KOPT-K1 (cell line): ENCODE measurements at regions not wholly inside any gene's neighbourhood (a gene's known extent, or its start where the extent isn't known, plus 50 kb on each side); places are given as distances from the start of the nearest gene placed in this dataset.

Experiments
- H3K27ac ChIP-seq: fragments of 200-600 bp; sonication (generic); 2 replicates; pipeline ENCODE4 v1.5.1; 2016; ENCODE audit warnings: antibody characterized with exemption, mild to moderate bottlenecking, low read depth, low read length; ENCODE audit not compliant: poor library complexity, severe bottlenecking
- H3K36me3 ChIP-seq: fragments of 200-600 bp; sonication (generic); 2 replicates; pipeline ENCODE4 v1.5.1; 2017; ENCODE audit warnings: antibody characterized with exemption, mild to moderate bottlenecking, low read length, moderate library complexity; ENCODE audit not compliant: insufficient read depth
- H3K9me3 ChIP-seq: fragments of 200-600 bp; sonication (generic); 2 replicates; pipeline ENCODE4 v1.5.1; 2017; ENCODE audit warnings: antibody characterized with exemption, low read length, mild to moderate bottlenecking; ENCODE audit not compliant: insufficient read depth, poor library complexity, severe bottlenecking

DNA sequence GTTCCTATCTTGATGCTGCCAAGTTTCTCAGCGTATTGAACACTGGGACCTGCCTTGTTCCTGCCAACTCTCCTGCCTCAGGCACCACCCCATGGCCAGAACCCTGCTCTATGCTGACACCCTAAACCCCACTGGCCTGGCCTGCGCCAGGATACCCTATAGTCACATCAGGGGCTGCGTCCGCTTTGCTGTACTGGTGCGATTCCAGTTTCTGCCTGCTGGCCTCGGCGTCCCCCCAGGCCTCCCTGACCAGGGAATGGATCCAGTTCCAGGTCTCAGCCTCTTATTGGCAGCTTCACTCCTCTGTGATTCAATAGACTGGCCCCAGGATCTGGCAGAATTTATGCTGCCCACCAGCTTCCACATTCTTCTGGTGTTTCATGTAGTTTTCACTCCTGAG is 55.0 kb downstream of the GPR6 start:
- no peaks in the 10 kb centered on the region for H3K9me3 ChIP-seq
- H3K36me3 ChIP-seq = no peaks in the 10 kb centered on the region
- H3K27ac ChIP-seq = no peak overlapping the region

DNA sequence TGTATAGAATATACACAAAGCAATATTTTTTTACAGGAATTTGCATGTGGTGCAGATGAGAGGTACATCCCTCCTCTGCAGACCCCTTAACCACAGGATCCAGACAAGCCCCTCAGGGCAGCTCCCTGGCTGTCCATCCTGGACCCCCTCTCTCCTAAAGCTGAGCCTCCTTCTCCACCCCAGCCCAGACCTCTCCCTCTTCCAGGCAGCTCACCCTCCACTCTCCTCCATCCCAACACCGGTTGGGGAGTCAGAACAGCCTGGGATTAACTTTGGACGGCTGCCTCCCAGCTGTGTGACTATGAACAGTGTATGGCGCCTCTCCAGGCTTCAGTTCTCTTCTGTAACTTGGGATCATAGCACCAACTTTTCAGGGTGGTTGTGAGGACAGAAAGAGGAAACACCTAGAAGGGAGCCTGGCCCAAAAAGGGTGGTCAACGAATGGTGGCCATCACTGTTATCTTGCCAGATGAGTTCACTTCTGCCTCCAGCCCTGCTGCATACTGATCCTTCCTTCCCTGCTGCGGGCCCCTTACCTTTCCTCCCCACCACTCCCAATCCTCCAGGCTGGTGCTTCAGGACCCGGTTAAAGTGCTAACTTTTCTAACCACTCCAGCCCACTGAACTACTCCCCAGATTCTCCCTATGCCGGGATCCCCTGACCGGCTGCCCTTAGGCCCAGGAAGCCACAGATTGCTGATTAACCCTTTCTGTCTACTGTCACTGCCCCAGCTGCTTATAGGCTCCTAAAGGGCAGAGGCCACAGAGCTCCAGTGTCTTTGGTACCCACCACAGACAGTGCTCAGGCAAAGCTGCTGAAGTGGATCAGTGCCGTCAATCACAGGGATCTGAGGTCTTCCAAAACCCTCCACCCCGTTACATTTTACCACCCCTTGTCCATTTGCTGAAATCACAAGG is 55.9 kb downstream of the GPR6 start:
- H3K9me3 ChIP-seq = no peaks in the 10 kb centered on the region
- no peaks in the 10 kb centered on the region for H3K36me3 ChIP-seq
- no peak overlapping the region for H3K27ac ChIP-seq

DNA sequence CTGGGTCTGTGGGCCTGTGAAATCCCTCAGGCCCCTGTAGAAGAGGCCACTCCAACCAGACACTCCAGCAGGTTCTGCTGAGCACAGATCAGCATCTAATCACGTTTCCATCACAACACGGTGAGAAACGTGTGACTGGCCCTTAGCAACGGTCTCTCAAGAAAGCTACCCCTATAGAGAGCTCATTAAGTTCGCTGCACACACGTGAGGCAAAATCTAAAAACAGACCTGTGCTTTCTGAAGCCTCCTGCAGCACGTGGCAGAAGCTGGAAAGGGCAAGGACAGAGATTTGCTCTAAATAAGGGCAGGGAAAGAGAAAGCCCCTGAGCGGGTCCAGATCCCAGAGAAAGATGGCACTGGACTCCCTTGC is 56.5 kb downstream of the GPR6 start:
- Histone ChIP-seq H3K36me3 (no peaks in the 10 kb centered on the region), H3K9me3 (no peaks in the 10 kb centered on the region), H3K27ac (no peak overlapping the region)

DNA sequence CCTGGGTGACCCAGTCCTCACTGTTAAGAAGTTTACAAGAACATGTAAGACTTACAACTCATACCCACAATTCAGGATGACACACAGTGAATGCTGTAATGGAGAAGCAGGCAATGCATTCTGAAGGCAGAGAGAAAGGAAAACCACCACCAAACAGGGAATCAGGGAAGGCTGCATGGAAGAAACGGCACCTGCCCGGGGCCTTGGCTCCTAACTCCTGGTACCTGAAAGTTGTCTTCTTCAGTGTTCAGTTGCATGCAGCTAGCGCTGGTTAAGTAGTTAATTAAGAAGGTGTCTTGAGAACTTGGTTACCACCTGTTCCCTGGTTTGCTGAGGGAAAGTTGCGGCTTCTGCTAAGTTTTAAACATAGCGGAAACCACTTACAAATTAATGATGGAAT is 57.2 kb downstream of the GPR6 start:
- H3K9me3 ChIP-seq = no peaks in the 10 kb centered on the region
- H3K27ac ChIP-seq = no peak overlapping the region
- H3K36me3 ChIP-seq = no peaks in the 10 kb centered on the region

DNA sequence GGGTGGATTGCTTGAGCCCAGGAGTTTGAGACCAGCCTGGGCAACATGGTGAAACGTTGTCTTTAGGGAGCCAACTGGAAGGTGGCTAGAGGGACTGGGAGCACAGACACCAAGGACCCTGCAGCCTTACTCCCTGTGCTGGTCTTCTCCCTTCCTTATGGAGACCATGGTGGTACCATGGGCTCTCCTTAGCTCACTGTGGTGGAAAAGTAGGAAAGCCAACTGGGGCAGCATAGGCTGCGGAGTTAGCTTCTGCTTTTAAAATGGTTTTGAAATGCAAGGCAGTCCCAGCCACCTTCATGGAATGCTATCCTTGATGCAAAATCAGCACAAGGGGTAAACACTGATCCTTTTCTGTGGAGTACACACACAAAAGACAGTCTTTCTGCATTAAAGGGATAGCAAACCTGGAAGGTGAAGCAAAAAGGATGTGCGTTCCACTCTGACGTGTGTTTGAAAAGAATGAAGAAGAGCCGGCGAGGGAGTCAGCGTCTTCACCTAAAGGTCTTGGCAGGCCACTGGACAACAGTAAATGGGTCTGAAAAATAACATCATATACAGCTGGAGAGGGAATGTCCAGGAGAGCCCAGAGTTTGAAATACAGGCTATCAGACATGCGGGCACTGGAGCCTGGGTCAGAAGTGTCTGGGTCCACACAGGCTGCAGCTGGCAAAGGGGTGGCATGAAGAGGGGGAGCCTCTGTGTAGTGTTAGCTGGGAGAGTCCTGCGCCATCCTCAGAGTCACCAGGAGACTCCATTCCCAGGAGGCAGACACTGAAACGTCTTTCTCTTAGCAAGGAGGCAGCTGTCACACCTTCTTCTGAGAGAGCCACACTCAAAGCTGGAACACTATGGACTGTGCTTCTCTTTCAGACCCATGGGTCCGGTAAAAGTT is 58.5 kb downstream of the GPR6 start:
- H3K27ac ChIP-seq = no peak overlapping the region
- H3K36me3 ChIP-seq = no peaks in the 10 kb centered on the region
- H3K9me3 ChIP-seq = no peaks in the 10 kb centered on the region

DNA sequence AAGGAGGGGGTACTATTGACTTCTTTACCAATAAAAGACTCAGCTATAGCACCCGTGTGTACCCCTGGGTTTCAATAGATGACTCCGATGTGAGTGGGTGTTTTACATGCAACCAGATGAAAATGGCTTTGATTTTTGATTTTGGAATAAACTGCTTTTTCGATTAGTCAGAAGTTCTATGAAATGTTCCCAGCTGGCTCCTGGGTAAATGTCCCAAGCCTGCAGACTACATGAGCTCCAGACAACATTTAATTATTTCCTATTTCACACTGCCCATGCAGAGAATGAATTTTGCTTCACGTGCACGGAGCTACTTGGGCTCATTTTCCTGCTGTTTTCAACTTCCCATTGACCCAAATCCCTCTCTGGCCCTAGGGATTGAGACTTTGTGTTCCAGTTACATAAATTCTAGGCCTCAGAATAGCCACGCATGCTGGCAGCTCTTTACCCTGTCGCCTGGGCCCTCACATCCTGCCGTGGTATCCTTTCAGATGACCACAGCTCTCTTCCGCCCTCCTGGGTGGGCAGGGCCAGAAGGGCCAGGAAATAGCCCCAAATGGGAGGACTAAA is 59.7 kb downstream of the GPR6 start:
- Histone ChIP-seq H3K9me3 (no peaks in the 10 kb centered on the region), H3K36me3 (no peaks in the 10 kb centered on the region), H3K27ac (no peak overlapping the region)

DNA sequence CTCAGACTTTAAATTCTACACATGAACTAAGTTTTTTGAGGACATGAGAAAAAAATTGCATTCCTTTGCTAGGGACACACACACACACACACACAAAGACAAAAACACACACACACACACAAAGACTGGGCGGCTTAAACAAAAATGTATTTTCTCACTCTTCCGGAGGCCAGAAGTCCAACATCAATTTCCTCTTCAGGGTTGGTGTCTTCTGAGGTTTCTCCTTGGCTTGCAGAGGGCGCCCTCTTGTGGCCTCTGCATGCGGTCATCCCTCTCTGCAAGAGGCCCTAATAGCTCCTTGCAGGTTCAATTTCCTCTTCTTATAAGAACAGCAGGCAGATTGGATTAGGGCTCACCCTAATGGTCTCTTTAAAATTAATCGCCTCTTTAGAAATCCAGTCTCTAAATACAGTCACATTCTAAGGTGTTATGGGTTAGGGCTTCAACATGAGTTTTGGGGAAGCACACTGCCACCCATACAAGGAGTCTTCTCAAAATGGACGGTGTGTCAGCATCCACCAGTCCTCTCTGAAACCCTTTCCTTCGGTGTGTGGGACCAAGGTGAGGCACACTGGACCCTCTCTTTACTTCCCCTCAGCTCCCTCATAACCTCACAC is 61.4 kb downstream of the GPR6 start:
- peak overlapping the region; percentile 65 for H3K27ac ChIP-seq

DNA sequence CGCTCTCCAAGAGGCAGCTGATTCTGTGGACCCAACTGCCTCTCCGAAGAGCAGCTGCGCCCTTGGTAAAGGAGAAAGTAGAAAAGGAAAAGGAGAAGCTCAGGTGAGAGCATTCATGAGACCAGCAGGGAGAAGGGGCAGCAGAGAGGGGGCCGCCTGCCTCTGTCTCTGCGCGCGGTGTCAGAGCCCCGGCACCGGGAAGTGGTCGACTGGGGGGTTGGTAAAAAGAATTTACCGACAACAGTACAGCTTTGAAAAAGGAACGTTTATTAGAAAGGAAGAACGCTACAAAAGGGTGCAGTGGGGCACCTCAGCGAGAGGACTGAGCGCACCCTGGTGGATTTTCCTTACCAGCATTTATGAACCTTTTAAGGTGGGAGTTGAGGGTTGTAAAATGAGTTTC is 61.9 kb downstream of the GPR6 start:
- Histone ChIP-seq H3K9me3 (no peaks in the 10 kb centered on the region), H3K36me3 (no peaks in the 10 kb centered on the region), H3K27ac (peak overlapping the region; percentile 65)

More for the DNA sequence above, 61.4 kb downstream of the GPR6 start:
- Histone ChIP-seq H3K36me3 (no peaks in the 10 kb centered on the region), H3K9me3 (no peaks in the 10 kb centered on the region)

DNA sequence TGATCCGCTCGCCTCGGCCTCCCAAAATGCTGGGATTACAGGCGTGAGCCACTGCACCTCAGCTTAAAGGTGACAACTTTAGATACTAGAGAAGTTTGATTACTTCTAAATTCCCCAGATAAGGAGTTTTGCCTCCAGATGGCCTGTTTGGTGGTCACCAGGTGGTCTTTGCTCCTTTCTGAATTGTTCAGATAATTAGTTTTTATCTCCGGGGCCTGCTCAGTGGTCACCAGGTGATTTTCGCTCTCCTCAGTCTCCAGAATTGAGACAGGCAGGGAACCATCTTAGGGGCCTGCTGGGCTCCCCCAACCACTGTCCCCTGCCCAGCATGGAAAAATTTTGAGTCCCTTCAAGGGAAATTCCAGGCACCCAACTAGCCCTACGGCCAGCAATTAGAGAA is 62.6 kb downstream of the GPR6 start:
- no peaks in the 10 kb centered on the region for H3K36me3 ChIP-seq
- no peak overlapping the region for H3K27ac ChIP-seq
- H3K9me3 ChIP-seq = peaks cover under 1% of the 10 kb centered on the region

DNA sequence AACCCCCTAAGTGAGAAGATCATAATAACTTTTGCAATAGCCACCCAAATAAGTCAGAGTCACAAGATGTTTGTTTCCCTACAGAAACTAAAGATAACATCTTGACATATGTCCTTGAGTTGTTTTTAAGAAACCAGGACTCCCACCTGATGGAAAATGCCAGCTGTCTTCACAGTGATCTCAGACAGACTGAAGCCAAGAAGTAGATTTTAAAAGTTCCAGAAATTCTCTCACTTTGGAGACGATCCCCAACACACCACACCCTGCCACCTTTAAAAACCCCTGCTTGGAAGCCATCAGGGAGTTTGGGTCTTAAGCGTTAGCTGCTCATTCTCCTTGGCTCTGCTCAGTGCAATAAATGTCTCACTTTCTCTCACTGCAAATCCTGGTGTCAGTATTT is 63.0 kb downstream of the GPR6 start:
- H3K9me3 ChIP-seq = peaks cover 4% of the 10 kb centered on the region
- no peak overlapping the region for H3K27ac ChIP-seq
- no peaks in the 10 kb centered on the region for H3K36me3 ChIP-seq

DNA sequence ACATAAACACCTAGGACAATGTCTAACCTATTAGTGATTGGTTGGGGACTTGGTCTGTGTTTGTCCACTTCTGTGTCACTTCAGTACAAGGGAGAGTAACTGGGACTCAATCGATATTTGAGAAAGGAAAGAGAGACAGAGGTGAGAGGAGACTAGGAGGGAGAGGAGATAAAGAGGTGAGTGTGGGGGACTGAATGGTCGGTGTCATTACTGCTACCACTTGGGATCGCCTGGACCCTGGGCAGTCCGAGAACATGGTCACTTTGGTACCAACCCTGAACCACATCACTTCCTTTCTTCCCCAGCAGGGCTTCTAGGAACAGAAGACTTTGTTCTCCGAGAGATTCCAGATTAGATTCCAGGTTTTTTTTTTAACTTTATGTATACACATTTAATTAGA is 63.7 kb downstream of the GPR6 start:
- peaks cover 4% of the 10 kb centered on the region for H3K9me3 ChIP-seq
- no peaks in the 10 kb centered on the region for H3K36me3 ChIP-seq
- no peak overlapping the region for H3K27ac ChIP-seq

DNA sequence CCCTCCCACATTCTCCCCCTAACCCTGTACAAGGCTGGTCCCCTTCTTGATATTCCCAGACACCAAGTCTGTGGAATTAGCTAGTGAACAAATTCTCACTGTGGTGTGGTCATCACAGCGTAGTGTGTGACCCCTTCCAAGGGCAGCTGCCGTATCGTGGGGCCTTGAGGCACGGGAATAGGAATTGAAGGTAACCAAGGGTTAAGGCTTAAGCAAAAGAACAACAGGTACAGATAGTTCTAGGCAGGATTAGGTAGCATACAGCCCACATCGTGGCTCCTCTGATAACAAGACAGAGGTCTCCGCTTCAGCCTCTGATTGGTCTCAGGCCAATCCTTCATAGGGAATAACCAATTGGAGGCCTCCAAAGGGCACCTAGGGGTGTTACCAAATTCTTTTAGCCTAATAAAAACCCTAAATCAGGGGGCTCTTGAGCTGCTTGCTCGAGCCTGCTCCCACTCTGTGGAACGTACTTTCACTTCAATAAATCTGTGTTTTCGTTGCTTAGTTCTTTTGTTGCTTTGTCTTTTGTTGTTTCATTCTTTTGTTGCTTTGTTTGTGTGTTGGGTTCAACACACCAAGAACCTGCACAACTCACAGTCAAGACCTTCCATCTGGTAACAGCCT is 64.7 kb downstream of the GPR6 start:
- no peaks in the 10 kb centered on the region for H3K36me3 ChIP-seq
- peaks cover 4% of the 10 kb centered on the region for H3K9me3 ChIP-seq
- no peak overlapping the region for H3K27ac ChIP-seq

DNA sequence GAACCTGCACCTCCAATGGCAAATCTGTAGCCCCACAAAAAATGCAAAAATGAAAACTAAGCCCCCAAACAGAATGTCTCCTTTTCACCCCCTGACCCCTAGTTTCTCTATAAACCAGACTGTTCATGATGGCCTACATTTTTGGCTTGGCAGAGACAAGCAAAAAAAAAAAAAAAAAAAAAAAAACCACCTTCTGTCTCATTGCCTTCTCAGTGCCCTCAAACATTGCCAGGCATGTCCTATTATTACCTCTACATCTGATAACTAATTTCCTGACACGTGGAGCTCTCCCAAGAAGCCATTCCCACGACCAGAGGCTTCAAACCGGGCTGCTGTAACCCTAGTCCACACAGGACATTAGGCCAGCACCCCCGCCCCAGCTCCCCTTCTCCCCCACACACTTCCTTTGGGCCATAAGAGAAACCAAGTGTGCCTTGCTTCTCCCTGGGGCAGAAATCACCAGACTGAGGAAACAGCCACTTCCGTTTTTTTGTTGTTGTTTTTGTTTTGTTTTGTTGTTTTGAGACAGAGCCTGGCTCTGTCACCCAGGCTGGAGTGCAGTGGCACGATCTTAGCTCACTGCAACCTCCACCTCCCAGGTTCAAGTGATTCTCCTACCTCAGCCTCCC is 65.4 kb downstream of the GPR6 start:
- Histone ChIP-seq H3K36me3 (no peaks in the 10 kb centered on the region), H3K27ac (no peak overlapping the region), H3K9me3 (peaks cover 4% of the 10 kb centered on the region)

DNA sequence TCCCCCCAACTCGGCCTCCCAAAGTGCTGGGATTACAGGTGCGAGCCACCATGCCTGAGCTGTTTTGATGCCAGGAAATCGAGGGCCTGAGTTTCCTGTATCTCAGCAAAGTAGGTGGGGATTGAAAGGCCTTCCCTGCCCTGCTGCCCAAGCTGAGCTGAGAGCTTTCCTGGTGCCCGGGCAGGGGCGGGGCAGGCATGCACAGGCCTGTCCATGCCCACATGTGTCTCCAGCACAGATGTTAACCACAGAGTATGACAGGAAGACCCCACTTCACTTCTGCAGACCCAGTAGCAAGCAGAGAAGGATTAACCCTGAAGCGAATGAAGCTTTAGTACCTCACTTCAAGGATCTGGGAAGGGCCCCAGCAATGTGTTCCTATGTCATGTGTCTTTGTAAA is 66.0 kb downstream of the GPR6 start:
- no peaks in the 10 kb centered on the region for H3K36me3 ChIP-seq
- peaks cover 4% of the 10 kb centered on the region for H3K9me3 ChIP-seq
- no peak overlapping the region for H3K27ac ChIP-seq
